ENCODE measurements at regions not wholly inside any gene's neighbourhood (a gene's known extent, or its start where the extent isn't known, plus 50 kb on each side); places are given as distances from the start of the nearest gene placed in this dataset.
"Not testable (repeated sequence)": the region's sequence is repeated elsewhere in the genome, so short reads cannot be mapped to it uniquely, and the experiment has no call there.

DNA sequence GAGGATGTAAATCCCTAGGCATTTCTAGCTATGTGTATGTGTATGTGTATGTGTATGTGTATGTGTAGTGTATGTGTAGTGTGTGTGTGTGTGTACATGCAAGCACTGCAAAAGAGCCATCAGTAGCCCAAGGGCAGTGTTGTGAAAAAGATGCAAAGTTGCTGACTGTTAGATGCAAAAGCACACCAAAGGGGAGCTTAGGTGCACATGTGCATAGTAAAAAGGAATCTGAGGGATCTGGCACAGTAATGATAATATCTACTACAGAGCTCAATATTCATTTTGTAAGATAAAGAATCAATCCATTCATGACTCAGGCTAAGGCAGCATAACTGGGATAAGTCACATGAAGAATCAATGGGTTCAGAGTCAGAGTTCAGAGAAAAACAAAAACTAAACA is 80.2 kb downstream of the TMEM47 start:
- no peak for DNase-seq

GRCh38 chrX:34565981-34566380 is 91.1 kb downstream of the TMEM47 start:
- no peak for DNase-seq

GRCh38 chrX:34563804-34564203 is 93.3 kb downstream of the TMEM47 start:
- DNase-seq = no peak

DNA sequence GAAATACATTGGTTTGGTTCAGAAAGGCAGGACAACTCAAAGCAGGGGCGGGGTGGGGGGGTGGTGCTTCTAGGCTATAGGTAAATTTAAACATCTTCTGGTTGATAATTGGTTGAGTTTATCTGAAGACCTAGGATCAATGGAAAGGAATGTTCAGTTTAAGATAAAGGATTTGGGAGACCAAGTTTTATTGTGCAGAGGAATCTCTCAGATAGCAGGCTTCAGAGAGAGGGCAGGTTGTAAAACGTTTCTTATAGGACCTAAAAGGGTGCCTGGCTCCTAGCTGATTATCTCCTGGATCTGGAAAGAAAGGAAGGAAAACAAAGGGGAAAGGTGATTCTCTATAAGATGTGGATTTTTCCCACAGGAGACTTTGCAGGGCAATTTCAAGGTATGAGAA is 94.0 kb downstream of the TMEM47 start:
- DNase-seq = no peak

DNA sequence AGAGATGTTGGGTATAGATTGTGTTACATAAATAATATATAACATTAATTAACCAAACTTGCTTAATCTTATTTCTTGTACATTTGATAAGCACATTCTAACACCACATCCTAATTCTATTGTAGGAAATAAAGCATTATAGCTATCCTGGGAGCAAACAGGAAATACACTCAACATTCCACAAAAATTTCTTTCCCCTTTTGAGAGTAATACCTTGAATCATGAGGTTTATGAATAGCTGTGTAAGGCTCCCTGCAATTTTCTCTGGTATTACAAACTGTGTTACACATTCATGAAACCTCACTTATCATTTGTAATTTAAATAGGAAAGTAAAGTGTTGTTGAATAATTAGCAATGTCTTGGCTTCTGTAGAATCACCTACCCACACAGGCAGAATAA is 95.1 kb downstream of the TMEM47 start:
- DNase-seq = no peak

- no peak for DNase-seq
Measured at GRCh38 chrX:34560180-34560579, 96.9 kb downstream of the TMEM47 start.

DNA sequence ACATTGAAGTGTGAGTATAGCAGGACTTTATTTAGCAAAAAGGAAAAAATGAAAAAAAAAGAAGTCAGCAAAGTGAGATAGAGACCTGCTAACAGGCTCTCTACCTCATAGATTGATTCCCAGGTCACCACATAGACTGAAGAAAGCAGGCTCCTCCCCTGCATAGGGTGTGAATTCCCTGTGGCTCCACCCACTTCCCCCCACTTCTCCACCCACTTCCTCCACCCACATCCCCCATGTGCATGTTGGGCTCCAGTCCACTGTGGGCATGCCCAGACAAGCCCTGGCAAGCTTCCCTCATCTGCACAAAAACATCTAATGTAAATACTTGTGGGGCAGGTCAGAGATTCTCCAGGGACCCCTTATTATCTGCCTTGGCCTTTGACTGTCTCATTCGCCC is 97.8 kb downstream of the TMEM47 start:
- no peak for DNase-seq

DNA sequence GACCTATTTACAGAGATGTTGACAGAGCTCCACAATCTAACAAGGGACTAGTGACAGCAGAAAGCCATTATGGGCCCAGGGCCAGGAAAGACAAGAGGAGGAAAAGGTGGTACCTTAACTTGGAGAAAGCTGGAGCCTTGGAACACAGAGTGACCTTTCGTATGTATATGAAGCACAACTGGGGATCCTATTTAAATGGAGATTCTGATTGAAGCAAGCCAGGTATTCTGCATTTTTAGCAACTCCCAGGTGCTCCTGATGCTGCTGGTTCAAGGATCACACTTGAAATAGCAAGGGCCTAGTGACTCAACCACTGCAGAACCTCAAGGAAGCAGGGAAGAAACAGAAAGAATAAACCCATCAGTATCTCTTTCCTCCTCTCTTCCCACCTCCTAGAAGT is 99.4 kb downstream of the TMEM47 start:
- no peak for DNase-seq

- no peak for DNase-seq
Measured at GRCh38 chrX:34555481-34555880, 101.6 kb downstream of the TMEM47 start.

GRCh38 chrX:34546366-34546765 is 110.7 kb downstream of the TMEM47 start:
- DNase-seq = no peak

GRCh38 chrX:34528081-34528480 is 129.0 kb downstream of the TMEM47 start:
- no peak for DNase-seq

DNA sequence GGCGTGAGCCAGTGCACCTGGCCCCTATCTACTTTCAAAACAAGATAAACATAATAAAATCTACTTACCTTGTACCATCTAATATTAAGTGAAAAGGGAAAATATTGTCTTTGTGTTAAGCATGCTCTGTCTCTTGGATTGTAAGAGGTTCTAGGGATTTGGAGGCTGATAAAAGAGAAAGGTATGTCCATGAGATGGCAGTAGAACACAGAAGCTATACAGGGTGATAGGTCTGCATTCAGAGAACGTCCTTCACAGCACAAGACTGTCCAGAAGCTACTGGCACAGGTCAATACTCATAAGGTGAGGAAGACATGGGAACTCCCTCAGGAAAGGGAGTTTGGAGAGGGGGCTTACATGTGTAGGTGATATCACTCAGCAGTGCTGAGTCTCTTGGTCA is 135.5 kb downstream of the TMEM47 start:
- DNase-seq = no peak

- no peak for DNase-seq
Measured at GRCh38 chrX:34509394-34509793, 147.7 kb downstream of the TMEM47 start.

DNA sequence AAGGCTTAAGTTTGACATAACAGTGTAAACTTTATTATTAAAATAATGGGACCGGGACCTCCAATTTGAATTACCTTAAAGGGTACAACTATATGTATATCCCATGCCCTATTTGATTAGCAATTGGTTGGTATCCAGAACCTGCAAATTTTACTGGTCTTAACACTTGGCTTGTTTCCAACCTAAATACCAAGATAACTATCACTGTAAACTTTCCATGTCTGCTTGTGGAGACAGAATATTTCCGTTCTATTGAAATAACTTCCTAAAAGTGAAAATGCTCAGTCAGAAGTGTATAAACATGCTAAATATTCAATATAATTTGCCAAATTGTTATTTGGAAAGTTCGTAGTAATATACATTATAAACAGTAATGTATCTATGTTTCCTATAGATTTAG is 154.0 kb downstream of the TMEM47 start:
- no peak for DNase-seq

GRCh38 chrX:34493086-34493485 is 164.0 kb downstream of the TMEM47 start:
- DNase-seq = no peak

DNA sequence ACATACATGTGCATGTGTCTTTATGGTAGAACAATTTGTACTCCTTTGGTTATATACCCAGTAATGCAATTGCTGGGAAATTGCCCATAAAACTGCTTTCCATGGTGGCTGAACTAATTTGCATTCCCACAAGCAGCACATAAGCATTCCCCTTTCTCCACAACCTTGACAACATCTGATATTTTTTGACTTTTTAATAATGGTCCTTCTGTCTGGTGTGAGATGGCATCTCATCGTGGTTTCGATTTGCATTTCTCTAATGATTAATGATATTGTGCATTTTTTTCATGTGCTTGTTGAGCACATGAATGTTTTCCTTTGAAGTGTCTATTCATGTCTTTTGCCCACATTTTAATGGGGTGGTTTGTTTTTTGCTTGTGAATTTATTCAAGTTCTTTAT is 166.0 kb downstream of the TMEM47 start:
- DNase-seq = no peak

- no peak for DNase-seq
Measured at GRCh38 chrX:34487364-34487763, 169.7 kb downstream of the TMEM47 start.

GRCh38 chrX:34483980-34484379 is 173.1 kb downstream of the TMEM47 start:
- no peak for DNase-seq

GRCh38 chrX:34470507-34470906 is 186.6 kb downstream of the TMEM47 start:
- DNase-seq = no peak

DNA sequence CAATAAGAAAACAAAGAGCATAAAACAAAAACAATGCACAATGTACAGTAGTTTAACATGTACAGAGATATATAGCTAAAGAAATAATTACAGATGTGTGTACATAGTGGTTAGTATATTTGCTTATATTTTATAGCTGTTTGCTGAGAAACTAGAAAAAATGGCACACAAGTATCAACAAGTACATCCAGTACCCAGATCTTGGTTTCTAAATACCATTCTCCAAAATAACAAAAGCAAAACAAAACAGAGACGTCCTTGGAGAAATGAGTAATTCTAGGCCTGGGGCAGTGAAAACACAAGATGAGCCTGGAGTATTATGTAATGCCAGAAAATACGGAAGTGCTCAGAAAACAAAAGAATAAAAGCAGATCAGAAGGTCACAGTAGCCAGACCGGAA is 189.6 kb downstream of the TMEM47 start:
- DNase-seq = no peak

DNA sequence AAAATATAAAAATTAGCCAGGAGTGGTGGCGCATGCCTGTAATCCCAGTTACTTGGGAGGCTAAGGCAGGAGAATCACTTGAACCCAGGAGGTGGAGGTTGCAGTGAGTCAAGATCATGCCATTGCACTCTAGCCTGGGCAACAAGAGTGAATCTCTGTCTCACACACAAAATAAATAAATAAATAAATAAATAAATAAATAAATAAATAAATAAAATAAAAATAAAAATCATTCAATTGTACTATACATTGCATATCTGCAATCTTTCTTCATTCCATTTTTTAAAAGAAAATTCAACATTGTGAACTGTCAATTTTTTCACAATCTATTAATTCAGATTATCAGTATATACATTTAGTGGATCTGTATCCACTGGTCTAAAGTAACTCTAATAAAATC is 193.9 kb downstream of the TMEM47 start:
- DNase-seq = not testable (repeated sequence)

GRCh38 chrX:34457850-34458249 is 199.2 kb downstream of the TMEM47 start:
- not testable (repeated sequence) for DNase-seq

- DNase-seq = no peak
Measured at GRCh38 chrX:34437586-34437985, 219.5 kb downstream of the TMEM47 start.

- no peak for DNase-seq
Measured at GRCh38 chrX:34426334-34426733, 230.8 kb downstream of the TMEM47 start.

DNA sequence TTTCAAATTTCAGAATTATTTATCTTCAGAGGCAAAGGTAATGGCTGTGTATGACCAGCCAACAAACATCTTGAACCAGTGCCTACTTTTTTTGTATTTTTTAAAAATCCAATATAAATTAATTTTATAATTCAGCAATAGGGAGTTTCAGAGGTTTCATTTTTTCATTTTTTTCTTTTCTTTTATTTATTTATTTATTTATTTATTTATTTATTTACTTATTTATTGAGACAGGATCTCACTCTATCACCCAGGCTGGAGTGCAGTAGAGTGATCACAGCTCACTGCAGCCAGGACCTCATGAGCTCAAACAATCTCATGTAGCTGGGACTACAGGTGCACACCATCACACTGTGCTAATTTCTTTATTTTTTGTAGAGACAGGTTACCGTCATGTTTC is 250.5 kb downstream of the TMEM47 start:
- DNase-seq = no peak

DNA sequence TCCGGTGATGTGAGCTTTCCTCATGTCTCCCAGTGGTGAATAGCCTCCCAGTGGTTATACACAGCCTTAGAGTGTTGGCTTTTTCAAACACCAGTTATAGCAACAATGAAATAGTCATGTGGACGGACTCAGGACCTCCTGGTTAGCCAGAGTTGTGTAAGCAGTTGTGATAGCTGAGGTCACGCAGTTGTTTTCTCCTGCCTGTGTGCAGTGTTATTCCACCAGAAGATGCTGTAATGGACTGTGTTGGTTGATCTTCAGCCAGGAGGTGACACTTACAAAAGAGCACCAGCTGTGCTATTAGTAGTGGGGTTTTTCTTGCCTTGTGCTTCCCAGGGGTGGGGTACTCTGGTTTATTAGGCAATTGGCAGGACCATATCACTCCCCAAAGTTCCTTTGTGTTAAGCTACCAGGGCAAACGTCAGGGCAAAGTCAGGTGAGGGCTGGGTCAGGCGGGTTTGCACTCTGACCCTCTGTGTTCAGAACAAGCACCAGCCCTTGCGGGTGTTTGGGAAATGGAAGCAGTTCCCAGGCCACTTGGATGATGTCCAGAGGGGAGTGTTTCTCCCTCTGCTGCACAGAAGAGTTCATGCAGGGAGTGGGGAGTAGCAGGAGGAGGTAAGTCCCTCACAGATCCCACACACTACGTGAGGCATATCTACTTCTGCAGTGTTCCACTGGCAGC is 252.6 kb downstream of the TMEM47 start:
- DNase-seq = no peak

All from NCI-H1092 treated with DMSO at 0.1 percent for 48 hours (cell line).